GM12872 (cell line): ENCODE measurements at regions not wholly inside any gene's neighbourhood (a gene's known extent, or its start where the extent isn't known, plus 50 kb on each side); places are given as distances from the start of the nearest gene placed in this dataset.

ENCODE experiments used
- TF ChIP-seq, protein P1 (sequence below): IDR thresholded peaks from 3 replicates; pipeline ENCODE4 v1.5.1; 2011; ENCODE audit warnings: low read depth, mild to moderate bottlenecking, low read length, moderate library complexity; ENCODE audit not compliant: insufficient read depth

DNA sequence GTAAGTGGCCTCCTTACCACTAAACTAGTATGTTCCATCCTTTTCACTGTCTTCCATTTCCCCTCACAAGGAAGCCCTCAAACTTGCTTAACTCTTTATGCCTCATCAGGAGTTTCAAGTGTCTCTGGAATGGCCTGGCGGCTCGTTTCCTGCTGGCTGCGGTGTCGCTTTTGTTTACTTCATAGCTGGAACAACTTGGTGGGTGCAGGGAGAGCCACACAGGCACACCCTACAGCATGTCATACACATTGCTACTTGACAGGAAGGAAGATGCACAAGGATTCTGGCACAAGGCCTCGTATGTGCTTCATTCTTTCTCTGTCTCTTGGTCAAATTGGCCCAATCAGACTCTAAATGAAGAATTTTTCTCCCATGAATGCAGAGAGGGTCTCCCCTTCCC lies 488.3 kb downstream of the FOXO1 start:
- TF ChIP-seq, protein P1, sequence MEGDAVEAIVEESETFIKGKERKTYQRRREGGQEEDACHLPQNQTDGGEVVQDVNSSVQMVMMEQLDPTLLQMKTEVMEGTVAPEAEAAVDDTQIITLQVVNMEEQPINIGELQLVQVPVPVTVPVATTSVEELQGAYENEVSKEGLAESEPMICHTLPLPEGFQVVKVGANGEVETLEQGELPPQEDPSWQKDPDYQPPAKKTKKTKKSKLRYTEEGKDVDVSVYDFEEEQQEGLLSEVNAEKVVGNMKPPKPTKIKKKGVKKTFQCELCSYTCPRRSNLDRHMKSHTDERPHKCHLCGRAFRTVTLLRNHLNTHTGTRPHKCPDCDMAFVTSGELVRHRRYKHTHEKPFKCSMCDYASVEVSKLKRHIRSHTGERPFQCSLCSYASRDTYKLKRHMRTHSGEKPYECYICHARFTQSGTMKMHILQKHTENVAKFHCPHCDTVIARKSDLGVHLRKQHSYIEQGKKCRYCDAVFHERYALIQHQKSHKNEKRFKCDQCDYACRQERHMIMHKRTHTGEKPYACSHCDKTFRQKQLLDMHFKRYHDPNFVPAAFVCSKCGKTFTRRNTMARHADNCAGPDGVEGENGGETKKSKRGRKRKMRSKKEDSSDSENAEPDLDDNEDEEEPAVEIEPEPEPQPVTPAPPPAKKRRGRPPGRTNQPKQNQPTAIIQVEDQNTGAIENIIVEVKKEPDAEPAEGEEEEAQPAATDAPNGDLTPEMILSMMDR = no peak

DNA sequence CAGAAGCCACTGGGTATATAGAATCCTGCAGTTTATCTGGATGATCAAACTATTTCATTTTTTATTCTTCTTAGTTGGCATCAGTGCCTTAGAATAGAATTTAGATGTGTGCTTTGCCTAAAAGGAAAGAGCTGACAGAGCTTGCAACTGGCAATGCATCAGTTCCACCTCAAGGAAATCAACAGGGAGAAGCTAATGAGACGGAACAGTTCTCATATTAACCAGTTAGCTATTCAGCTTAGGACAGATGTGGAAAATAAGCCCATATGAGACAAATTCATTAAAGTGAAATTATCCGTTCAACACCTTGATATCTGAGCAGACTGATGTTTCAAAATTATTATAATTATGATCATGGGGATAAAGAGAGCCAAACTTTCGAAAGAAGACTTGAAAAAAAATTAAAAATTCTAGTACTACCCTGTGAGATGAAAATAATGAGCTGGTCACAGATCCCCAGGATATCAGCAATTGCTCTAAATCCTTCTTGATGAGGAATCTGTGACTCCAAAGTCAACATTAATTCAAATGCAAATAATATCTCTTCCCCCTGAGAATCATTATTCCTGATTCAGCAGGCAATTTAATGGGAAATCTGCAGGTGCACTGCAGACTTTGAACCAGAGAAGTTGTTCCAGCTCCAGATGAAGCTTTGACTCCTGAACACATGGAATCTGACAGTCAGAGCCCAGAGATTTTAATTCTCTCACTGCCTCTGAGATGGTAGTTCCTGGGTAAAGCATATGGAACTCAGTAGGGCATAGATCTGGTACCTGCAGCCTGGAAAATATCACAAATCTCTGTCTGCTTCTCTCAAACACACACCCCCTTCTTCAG lies 486.8 kb downstream of the FOXO1 start:
- TF ChIP-seq, protein P1 = no peak

DNA sequence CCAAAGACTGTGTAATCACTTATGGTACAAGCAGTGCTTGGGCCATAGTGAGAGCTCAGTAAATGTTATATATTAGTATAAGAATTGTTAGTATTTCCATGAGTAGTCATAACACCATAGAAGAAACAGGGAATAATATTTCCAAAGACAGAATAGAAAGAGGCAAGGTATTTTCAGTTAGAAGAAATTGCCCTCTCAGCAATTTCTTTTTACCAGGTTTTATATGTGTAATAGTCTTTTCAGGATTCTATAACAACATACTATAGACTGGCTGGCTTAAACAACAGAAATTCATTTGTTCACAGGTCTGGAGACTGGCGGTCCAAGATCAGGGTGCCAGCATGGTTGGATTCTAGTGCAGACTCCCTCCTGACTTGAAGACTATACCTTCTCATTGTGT lies 485.7 kb downstream of the FOXO1 start:
- TF ChIP-seq, protein P1 = no peak

DNA sequence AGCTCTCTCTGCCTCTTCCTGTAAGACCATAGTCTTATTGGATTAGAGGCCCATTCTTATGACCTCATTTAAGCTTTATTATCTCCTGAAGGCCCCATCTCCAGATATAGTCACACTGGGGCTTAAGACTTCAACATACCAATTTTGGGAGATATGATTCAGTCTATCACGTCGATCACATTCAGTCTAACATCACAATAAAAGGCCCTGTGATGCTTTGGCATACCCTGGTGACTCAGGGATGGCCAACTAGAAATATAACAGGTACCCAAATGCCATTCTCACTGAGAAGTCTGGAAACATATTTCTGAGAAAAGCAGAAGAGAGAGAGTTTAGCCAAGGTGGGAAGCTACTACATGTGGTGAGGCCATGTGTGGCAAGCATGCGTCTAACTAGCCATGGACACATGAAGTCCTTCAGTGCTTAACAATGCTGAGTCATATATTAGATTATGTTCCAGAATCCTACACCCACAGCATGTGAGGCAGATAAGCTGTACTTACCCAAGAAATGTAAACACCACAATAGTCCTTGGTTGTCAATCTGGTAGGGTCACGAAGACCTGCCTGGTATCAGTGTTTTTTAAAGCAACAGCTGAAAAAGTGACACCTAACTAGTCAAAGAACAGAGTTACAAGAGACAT lies 485.1 kb downstream of the FOXO1 start:
- TF ChIP-seq, protein P1 = no peak

DNA sequence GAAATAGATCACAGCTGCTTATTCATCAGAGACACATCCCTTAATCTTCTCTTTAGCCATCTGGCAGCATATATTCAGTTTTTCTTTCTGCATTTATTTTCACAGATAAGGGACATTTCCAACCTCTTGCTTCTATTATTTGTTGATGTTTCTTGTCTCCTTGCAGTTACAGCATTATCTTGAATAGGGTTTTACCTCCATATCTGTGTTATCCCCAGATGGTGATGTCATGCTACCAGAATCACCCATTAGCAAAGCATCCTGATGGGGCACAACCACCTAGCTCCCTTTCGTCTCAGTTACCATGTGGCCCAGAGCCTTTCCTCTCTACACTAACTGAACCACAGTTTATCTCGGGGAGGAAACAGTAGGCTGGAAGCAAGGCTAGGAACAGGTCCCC lies 483.9 kb downstream of the FOXO1 start:
- TF ChIP-seq, protein P1 = no peak

DNA sequence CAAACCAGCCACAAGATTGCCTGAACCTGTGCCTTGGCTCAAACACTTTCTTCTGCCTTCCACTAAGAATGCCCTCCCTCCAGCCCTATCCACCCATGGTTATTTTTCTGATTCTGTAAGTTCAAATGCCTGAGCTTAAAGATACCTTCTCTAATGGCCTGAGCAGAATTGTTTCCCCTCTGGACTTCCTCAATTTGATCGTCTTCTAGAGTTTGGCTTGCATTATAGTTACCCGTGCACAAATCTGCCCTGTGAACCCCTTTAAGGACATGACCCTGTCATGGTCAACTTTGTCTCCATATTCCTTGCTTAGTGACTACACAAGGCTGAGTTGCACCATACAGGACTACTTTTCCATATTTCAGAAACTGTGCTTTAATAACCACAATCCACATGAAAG lies 481.0 kb downstream of the FOXO1 start:
- TF ChIP-seq, protein P1 = no peak

DNA sequence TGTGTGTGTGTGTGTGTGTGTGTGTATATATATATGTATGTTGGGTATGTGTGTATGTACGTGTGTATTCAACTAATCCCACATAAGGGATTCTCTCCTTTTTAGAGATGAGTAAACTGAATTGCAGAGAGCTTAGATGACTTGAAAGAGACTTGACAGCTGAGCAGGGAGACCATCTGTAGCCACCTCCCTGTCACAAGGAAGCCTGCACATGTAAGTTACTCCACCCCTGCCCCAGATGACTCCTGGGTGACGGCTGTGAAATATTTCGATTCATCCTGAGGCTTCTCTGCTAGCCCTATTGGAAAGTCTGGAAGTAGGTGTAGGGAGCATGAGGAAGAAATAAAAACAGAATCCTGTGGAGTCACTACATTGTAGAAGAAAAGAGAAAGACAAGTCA lies 480.4 kb downstream of the FOXO1 start:
- TF ChIP-seq, protein P1 = no peak
